ENCODE measurements at regions not wholly inside any gene's neighbourhood (a gene's known extent, or its start where the extent isn't known, plus 50 kb on each side); places are given as distances from the start of the nearest gene placed in this dataset.

- TF ChIP-seq CTCF (IDR thresholded peaks at IDR 0.05), result no peak
- TF ChIP-seq POLR2AphosphoS5 (IDR thresholded peaks at IDR 0.05), result no peak
- TF ChIP-seq EP300 (IDR thresholded peaks at IDR 0.05), result no peak
- TF ChIP-seq POLR2A (IDR thresholded peaks at IDR 0.05), result no peak
Observed at GRCh38 chr12:124471828-124472227, 95.6 kb downstream of the NCOR2 start.
